Bronchial epithelial cell (primary cell): ENCODE measurements at regions not wholly inside any gene's neighbourhood (a gene's known extent, or its start where the extent isn't known, plus 50 kb on each side); places are given as distances from the start of the nearest gene placed in this dataset.

Experiments used
- DNase-seq: peaks from one replicate; pipeline ENCODE4 v3.0.0-alpha.2; 2010; ENCODE audit warnings: low read depth
- FAIRE-seq: peaks from 2 replicates; lab custom pipeline; 2011; peaks lifted over from hg19 to GRCh38; lab: Jason Lieb, UNC
- H3K27me3 ChIP-seq: 2 replicates; pipeline ENCODE4 v1.5.1; 2011; ENCODE audit warnings: low read length; ENCODE audit not compliant: control insufficient read depth, insufficient read depth
- H3K36me3 ChIP-seq: 2 replicates; pipeline ENCODE4 v1.5.1; 2011; ENCODE audit warnings: low read length; ENCODE audit not compliant: control insufficient read depth, insufficient read depth
- H3K4me3 ChIP-seq: 2 replicates; pipeline ENCODE4 v1.5.1; 2011; ENCODE audit warnings: mild to moderate bottlenecking, low read depth, low read length, control low read depth
- TF ChIP-seq, protein P1 (sequence below): IDR thresholded peaks from 2 replicates; pipeline ENCODE4 v1.5.1; 2011; ENCODE audit warnings: mild to moderate bottlenecking, moderate library complexity, low read length, control low read depth, inconsistent platforms; ENCODE audit not compliant: insufficient read depth, severe bottlenecking

GRCh38 chr1:56268519-56269140 is 310.7 kb downstream of the PLPP3 start:
- DNase-seq (no peak), FAIRE-seq (no peak)
- TF ChIP-seq, protein P1, sequence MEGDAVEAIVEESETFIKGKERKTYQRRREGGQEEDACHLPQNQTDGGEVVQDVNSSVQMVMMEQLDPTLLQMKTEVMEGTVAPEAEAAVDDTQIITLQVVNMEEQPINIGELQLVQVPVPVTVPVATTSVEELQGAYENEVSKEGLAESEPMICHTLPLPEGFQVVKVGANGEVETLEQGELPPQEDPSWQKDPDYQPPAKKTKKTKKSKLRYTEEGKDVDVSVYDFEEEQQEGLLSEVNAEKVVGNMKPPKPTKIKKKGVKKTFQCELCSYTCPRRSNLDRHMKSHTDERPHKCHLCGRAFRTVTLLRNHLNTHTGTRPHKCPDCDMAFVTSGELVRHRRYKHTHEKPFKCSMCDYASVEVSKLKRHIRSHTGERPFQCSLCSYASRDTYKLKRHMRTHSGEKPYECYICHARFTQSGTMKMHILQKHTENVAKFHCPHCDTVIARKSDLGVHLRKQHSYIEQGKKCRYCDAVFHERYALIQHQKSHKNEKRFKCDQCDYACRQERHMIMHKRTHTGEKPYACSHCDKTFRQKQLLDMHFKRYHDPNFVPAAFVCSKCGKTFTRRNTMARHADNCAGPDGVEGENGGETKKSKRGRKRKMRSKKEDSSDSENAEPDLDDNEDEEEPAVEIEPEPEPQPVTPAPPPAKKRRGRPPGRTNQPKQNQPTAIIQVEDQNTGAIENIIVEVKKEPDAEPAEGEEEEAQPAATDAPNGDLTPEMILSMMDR = no peak
- H3K36me3 ChIP-seq = no peaks in the 10 kb centered on the region
- no peaks in the 10 kb centered on the region for H3K27me3 ChIP-seq
- no peak overlapping the region for H3K4me3 ChIP-seq

DNA sequence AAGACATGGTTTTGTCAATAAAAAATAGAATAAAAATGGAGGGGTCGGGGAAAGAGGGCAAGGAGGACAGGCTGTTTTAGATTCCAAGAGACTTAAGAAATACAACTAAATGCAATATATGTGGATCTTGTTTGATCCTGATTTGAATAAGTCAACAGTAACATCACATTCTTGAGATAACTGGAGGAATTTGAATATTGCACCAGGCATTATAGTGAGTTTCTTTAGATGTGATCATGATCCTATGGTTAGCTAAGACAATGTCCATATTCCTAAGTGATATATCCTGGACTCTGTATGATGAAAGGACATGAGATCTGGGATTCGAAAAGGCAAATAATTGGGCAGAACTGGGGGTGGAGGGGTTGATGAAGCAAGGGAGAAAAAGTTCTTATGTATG is 311.8 kb downstream of the PLPP3 start:
- Histone ChIP-seq H3K36me3 (no peaks in the 10 kb centered on the region), H3K4me3 (no peak overlapping the region), H3K27me3 (no peaks in the 10 kb centered on the region)
- DNase-seq (no peak), FAIRE-seq (no peak)
- TF ChIP-seq, protein P1 = no peak

GRCh38 chr1:56266359-56266758 is 313.0 kb downstream of the PLPP3 start:
- no peaks in the 10 kb centered on the region for H3K27me3 ChIP-seq
- no peak overlapping the region for H3K4me3 ChIP-seq
- no peaks in the 10 kb centered on the region for H3K36me3 ChIP-seq
- DNase-seq (no peak), FAIRE-seq (no peak)
- TF ChIP-seq, protein P1 = no peak

GRCh38 chr1:56265216-56265615 is 314.1 kb downstream of the PLPP3 start:
- no peak for DNase-seq
- FAIRE-seq = no peak
- TF ChIP-seq, protein P1 = no peak
- no peaks in the 10 kb centered on the region for H3K27me3 ChIP-seq
- no peaks in the 10 kb centered on the region for H3K36me3 ChIP-seq
- H3K4me3 ChIP-seq = no peak overlapping the region

- no peak overlapping the region for H3K4me3 ChIP-seq
- FAIRE-seq (no peak), DNase-seq (no peak)
- TF ChIP-seq, protein P1 = no peak
- no peaks in the 10 kb centered on the region for H3K36me3 ChIP-seq
- no peaks in the 10 kb centered on the region for H3K27me3 ChIP-seq
Observed at GRCh38 chr1:56263908-56264307, 315.5 kb downstream of the PLPP3 start.

GRCh38 chr1:56258371-56258770 is 321.0 kb downstream of the PLPP3 start:
- DNase-seq = no peak
- H3K36me3 ChIP-seq = no peaks in the 10 kb centered on the region
- TF ChIP-seq, protein P1 = no peak

More at GRCh38 chr1:56258371-56258770, 321.0 kb downstream of the PLPP3 start:
- no peak for FAIRE-seq
- Histone ChIP-seq H3K4me3 (no peak overlapping the region), H3K27me3 (no peaks in the 10 kb centered on the region)
